ENCODE measurements at regions not wholly inside any gene's neighbourhood (a gene's known extent, or its start where the extent isn't known, plus 50 kb on each side); places are given as distances from the start of the nearest gene placed in this dataset.

DNA sequence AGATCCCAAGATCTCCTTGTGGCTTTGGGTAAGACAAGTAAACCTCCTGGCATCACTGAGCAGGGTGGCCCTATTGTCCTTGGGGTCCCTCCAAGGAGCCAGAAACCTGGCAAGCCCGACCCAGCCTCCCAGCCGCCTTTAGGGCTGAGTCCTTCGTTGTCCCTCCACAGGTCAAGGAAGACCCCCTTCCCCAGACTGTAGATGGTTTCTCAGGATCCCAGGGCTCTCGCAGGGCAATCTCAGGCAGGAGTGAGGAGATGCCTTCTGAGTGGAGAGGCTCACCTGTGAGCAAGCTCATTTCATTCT, 71.6 kb upstream of the CSF3R start:
- DNase-seq (ENCODE audit: low spot score), result no peak
- TF ChIP-seq, protein P1, sequence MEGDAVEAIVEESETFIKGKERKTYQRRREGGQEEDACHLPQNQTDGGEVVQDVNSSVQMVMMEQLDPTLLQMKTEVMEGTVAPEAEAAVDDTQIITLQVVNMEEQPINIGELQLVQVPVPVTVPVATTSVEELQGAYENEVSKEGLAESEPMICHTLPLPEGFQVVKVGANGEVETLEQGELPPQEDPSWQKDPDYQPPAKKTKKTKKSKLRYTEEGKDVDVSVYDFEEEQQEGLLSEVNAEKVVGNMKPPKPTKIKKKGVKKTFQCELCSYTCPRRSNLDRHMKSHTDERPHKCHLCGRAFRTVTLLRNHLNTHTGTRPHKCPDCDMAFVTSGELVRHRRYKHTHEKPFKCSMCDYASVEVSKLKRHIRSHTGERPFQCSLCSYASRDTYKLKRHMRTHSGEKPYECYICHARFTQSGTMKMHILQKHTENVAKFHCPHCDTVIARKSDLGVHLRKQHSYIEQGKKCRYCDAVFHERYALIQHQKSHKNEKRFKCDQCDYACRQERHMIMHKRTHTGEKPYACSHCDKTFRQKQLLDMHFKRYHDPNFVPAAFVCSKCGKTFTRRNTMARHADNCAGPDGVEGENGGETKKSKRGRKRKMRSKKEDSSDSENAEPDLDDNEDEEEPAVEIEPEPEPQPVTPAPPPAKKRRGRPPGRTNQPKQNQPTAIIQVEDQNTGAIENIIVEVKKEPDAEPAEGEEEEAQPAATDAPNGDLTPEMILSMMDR (IDR thresholded peaks at IDR 0.05; ENCODE audit: extremely low read depth, missing control alignments), result no peak

DNA sequence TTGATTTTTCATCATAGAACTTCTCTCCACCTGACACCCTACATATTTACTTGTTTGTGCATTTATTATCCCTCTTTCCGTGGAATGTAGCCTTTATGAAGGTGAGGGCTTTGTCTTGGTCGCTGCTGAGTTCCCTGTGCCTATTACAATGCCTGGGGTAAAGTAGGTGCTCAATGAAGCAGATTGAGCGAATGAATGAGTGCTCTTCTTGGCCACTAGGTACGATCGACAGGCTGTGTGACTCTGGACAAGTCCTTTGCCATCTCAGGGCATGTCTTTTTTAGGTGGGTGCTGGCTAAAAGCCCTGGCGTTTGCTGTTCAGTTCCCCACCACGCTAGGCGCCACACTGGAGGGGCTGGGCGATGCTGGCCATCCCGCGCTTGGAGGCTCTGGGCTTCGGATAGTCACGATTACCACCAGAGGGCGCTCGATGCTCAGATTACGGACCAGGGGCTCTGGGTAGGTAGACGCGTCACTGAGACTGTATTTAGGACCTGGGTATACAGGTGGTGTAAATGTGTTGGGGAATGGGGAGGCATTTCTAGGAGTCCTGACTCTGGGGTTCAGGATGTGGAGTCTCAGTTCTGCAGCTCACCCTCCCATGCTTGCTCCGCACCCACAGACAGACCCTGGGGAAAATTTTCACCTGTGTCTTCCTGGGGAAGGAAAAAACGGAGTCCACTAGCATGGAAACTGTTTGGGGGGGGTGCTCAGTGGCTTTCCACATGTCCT, 71.0 kb upstream of the CSF3R start:
- peak; percentile 75 for DNase-seq (ENCODE audit: low spot score)
- TF ChIP-seq, protein P1 (IDR thresholded peaks at IDR 0.05; ENCODE audit: extremely low read depth, missing control alignments), result peak; percentile 52

DNA sequence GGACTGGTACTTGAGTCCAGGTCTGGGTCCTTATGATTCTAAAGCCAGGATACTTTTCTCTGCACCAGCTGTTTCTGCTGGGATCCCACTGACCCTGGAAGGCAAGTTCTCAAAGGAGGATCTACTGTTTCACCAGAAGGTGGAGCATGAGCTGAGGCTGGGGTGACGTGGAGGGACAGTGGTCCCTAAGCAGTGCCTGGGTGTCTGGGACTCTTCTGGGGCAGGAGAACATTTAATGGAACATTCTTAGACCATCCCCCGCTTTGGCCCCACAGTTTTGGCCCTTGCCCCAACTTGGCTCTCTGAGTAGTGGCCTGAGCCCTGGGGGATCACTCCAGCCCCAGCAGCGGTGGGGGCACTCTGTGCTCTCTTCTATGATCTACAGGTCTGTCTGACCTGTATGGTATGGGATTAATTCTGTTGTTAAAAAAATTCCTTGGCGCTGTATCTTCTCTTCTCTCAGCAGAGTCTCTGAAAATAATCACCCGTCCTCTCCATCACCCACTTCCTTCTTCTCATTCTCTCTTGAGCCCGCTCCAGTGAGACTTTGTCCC, 60.3 kb upstream of the CSF3R start:
- DNase-seq (ENCODE audit: low spot score), result no peak

DNA sequence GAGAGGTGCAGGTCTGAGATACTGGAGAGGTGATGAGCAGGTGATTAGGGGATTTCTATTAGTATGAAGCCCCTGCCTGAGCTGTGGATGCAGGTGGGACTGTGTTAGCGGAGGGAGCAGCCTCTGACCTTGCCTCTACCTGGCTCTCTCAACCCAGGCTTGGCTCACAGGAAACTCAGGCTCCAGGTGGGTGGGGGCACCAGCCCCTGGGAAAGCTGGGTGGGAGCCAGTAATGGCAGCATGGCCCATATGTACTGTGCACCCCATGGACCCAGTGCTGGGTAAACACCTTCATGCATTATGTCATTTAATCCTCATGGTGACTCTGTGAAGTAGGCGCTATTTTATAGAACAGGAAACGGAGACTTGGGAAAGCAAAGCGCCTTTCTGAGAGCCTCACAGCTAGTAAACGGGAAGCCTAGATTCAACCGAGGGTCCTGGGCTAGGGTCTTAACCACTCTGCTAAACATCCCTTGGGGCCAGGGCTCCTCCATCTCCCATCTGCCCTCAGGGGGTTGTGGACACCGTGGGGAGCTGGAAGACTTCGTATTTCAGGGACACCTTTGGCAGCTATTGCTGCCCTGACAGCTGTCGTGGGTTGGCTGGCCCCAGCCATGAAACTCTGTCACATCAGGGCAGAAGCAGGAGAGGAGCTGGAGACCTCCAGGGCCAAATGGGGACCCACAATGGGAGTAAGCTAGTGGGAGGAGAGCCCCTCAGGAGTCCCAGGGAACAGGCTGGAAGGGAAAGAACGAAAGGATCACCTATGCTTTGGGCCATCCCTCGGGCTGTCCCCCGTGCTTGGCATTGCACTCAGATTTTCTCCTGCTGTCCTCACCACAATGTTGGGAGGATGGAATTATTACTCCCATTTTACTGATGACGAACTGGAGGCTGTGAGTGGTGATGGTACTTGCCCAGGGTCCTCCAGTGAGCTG, 59.6 kb upstream of the CSF3R start:
- TF ChIP-seq, protein P1 (IDR thresholded peaks at IDR 0.05; ENCODE audit: extremely low read depth, missing control alignments), result no peak
- DNase-seq (ENCODE audit: low spot score), result no peak

More for the DNA sequence above, 60.3 kb upstream of the CSF3R start:
- TF ChIP-seq, protein P1 (IDR thresholded peaks at IDR 0.05; ENCODE audit: extremely low read depth, missing control alignments), result no peak

DNA sequence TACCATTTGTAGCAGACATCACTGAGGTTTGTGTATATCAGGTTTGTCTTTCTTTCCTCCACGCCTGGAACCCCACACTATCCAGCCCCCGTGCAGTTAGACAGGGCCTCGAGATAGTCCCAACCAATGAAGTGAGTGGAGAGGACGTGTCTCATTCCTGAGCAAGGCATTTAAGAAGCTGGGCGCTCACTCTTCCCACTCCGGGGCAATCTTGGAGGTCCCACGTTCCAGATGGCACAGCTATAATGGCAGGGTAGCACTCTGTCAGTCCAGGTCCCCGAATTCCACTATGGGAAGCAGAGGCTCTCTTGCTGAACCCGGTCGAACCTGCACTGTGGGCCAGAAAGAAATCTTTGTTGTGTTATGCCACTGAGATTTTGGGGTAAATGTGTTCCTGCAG, 57.3 kb upstream of the CSF3R start:
- TF ChIP-seq, protein P1 (IDR thresholded peaks at IDR 0.05; ENCODE audit: extremely low read depth, missing control alignments), result no peak
- DNase-seq (ENCODE audit: low spot score), result no peak

DNA sequence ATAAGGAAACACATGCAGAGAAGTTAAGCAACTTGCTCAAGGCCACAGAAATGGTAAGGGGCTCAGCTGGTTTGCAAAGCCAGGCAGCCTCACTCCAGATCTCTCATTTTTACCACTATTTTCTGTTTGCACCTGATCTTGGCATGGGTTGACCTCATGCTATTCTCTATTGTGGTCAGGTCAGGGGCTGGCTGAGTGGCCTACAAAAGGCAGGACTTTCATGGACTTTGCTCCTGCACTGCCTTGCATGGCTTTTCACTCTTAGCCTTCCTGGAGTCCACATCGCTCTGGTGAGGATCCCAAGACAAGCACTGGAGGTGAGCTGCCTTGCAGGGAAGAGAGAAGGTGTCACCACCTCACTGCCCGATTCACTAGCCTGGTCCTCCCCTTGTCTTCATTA, 56.8 kb upstream of the CSF3R start:
- DNase-seq (ENCODE audit: low spot score), result no peak
- TF ChIP-seq, protein P1 (IDR thresholded peaks at IDR 0.05; ENCODE audit: extremely low read depth, missing control alignments), result no peak

DNA sequence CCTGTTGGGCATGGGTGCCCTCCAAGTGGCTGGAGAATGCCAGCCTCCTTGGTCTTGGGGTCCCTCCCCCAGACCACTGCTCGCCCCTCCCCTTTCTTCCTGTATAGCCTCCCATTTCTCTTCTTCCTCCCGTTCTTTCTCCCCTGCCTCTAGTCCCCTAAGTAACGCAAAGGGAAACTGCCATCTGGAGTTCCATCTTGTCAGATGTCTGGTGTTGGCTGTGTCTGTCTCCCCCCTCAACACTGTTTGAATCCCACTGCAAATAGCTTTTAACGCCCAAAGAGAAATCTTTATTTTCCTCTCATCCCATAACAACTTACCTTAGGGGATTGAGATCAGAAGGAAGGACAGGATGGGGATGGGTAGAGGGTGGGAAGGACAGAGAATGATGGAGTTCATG, 55.3 kb upstream of the CSF3R start:
- no peak for DNase-seq (ENCODE audit: low spot score)
- TF ChIP-seq, protein P1 (IDR thresholded peaks at IDR 0.05; ENCODE audit: extremely low read depth, missing control alignments), result no peak

Measured in GM20000 (cell line).